Neuronal stem cell (in vitro differentiated cells): ENCODE measurements at regions not wholly inside any gene's neighbourhood (a gene's known extent, or its start where the extent isn't known, plus 50 kb on each side); places are given as distances from the start of the nearest gene placed in this dataset.

Experiments used
- DNase-seq: peaks from one replicate; pipeline ENCODE4 v3.0.0-alpha.2; 2013; ENCODE audit warnings: low spot score
- H2AFZ ChIP-seq: one replicate; pipeline ENCODE4 v1.6.1; 2013; ENCODE audit warnings: mild to moderate bottlenecking, low read length, inconsistent platforms
- H2AK5ac ChIP-seq: 2 replicates; pipeline ENCODE4 v1.6.1; 2013; ENCODE audit warnings: low read depth, mild to moderate bottlenecking, inconsistent platforms, low read length, moderate library complexity, mixed read lengths
- H2BK120ac ChIP-seq: 2 replicates; pipeline ENCODE4 v1.6.1; 2013; ENCODE audit warnings: low read depth, mild to moderate bottlenecking, inconsistent platforms, low read length, moderate library complexity, mixed read lengths
- H2BK12ac ChIP-seq: one replicate; pipeline ENCODE4 v1.6.1; 2013; ENCODE audit warnings: low read length, inconsistent platforms
- H2BK15ac ChIP-seq: 2 replicates; pipeline ENCODE4 v1.6.1; 2013; ENCODE audit warnings: mild to moderate bottlenecking, low read length, inconsistent platforms, mixed read lengths
- H2BK5ac ChIP-seq: one replicate; pipeline ENCODE4 v1.6.1; 2013; ENCODE audit warnings: inconsistent platforms, mild to moderate bottlenecking, low read length, moderate library complexity
- H3K14ac ChIP-seq: one replicate; pipeline ENCODE4 v1.6.1; 2013; ENCODE audit warnings: low read length, inconsistent platforms
- H3K18ac ChIP-seq: 2 replicates; pipeline ENCODE4 v1.6.1; 2013; ENCODE audit warnings: low read length, inconsistent platforms
- H3K23ac ChIP-seq: 2 replicates; pipeline ENCODE4 v1.6.1; 2013; ENCODE audit warnings: low read depth, mild to moderate bottlenecking, mixed read lengths, low read length, inconsistent platforms; ENCODE audit not compliant: poor library complexity
- H3K27ac ChIP-seq: replicated peaks from 3 replicates; pipeline ENCODE4 v1.5.1; 2013; ENCODE audit warnings: low read length, inconsistent platforms
- H3K27me3 ChIP-seq, 3 experiments: 2 replicates each; pipeline ENCODE4 v1.6.1; 2013; ENCODE audit warnings: low read length in 3 of 3, mild to moderate bottlenecking in 2 of 3, inconsistent platforms in 1 of 3, low read depth in 1 of 3, mixed read lengths in 1 of 3, moderate library complexity in 1 of 3; ENCODE audit not compliant: control insufficient read depth in 3 of 3, insufficient read depth in 3 of 3
- H3K36me3 ChIP-seq, 2 donors: replicated peaks in 1 of 2; 2 replicates each; pipeline ENCODE4 v1.6.1; 2013; ENCODE audit warnings: low read length in 2 of 2; ENCODE audit not compliant: control insufficient read depth in 2 of 2, insufficient read depth in 2 of 2
- H3K4ac ChIP-seq: 2 replicates; pipeline ENCODE4 v1.6.1; 2013; ENCODE audit warnings: inconsistent platforms, mild to moderate bottlenecking, low read length, moderate library complexity
- H3K4me1 ChIP-seq, 2 donors: 1 replicate in 1 of 2; 2 replicates in 1 of 2; pipeline ENCODE4 v1.6.1; 2013; ENCODE audit warnings: low read length in 2 of 2, low read depth in 1 of 2; ENCODE audit not compliant: control insufficient read depth in 2 of 2, insufficient read depth in 1 of 2
- H3K4me2 ChIP-seq: one replicate; pipeline ENCODE4 v1.6.1; 2013; ENCODE audit warnings: mild to moderate bottlenecking, low read length, inconsistent platforms; ENCODE audit not compliant: insufficient read depth, poor library complexity, severe bottlenecking
- H3K4me3 ChIP-seq, 2 donors: 2 replicates each; pipeline ENCODE4 v1.5.1; 2013; ENCODE audit warnings: low read length in 2 of 2, mild to moderate bottlenecking in 2 of 2, inconsistent platforms in 1 of 2, moderate library complexity in 1 of 2
- H3K79me1 ChIP-seq: one replicate; pipeline ENCODE4 v1.6.1; 2013; ENCODE audit warnings: low read depth, mild to moderate bottlenecking, inconsistent platforms, low read length, moderate library complexity
- H3K9ac ChIP-seq: one replicate; pipeline ENCODE4 v1.6.1; 2013; ENCODE audit warnings: mild to moderate bottlenecking, low read depth, low read length, inconsistent platforms; ENCODE audit not compliant: poor library complexity
- H3K9me3 ChIP-seq, 2 donors: replicated peaks in 1 of 2; 2 replicates each; pipeline versions ENCODE3 to v1.6.1; 2013; ENCODE audit warnings: low read length in 2 of 2, mild to moderate bottlenecking in 2 of 2, inconsistent platforms in 1 of 2, low read depth in 1 of 2, mixed read lengths in 1 of 2, moderate library complexity in 1 of 2; ENCODE audit not compliant: control insufficient read depth in 2 of 2, insufficient read depth in 1 of 2
- H4K8ac ChIP-seq: one replicate; pipeline ENCODE4 v1.6.1; 2013; ENCODE audit warnings: low read depth, mild to moderate bottlenecking, inconsistent platforms, low read length, moderate library complexity
- H4K91ac ChIP-seq: one replicate; pipeline ENCODE4 v1.6.1; 2013; ENCODE audit warnings: low read length, low read depth, mild to moderate bottlenecking, inconsistent platforms; ENCODE audit not compliant: poor library complexity
- WGBS, 2 donors: extraction: QIAGEN DNeasy Blood & Tissue Kit; methylation state at CpG; one replicate each; pipeline ENCODE4 v1.1.7; 2013; ENCODE audit warnings: missing lambda C conversion rate in 2 of 2, mixed read lengths in 1 of 2; ENCODE audit not compliant: insufficient read length in 2 of 2, insufficient replicate concordance in 1 of 2; ENCODE audit errors: extremely low coverage in 2 of 2; 5-methylcytosine and 5-hydroxymethylcytosine counted together

DNA sequence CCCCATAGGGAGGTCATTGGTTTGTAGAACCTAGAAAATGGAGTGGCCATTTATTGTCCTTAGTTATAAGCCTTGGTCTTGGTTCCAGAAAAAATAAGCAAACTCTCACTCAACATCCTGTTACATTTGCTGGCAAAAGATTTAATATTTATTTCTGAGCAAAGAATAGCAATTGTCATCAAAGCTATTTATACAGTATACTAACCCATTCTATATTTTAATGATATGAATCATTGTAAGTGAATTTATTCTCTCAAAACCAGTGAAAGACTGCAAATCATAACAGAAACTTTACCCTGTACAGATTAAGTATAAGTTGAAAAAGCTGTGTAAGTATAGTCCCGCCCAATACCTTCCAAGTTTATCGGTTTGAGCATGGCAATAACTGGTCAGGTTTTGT, 364.4 kb downstream of the CD109 start:
- H4K91ac ChIP-seq, result no peak overlapping the region
- H3K4me3 ChIP-seq, result no peak overlapping the region
- H3K9me3 ChIP-seq, result no peaks in the 10 kb centered on the region
- no peak overlapping the region for H4K8ac ChIP-seq
- H2AK5ac ChIP-seq, result no peak overlapping the region
- H3K14ac ChIP-seq, result no peak overlapping the region
- H2BK12ac ChIP-seq, result no peak overlapping the region
- no peak overlapping the region for H2BK120ac ChIP-seq
- no peaks in the 10 kb centered on the region for H3K27me3 ChIP-seq
- no peak overlapping the region for H2BK15ac ChIP-seq
- H3K23ac ChIP-seq, result no peak overlapping the region
- H3K79me1 ChIP-seq, result no peaks in the 10 kb centered on the region
- no peak for DNase-seq
- H2AFZ ChIP-seq, result no peak overlapping the region
- WGBS, 2 donors, result no CpG with 5 or more reads among the region's 2 CpGs
- no peak overlapping the region for H3K4ac ChIP-seq
- no peak overlapping the region for H3K4me2 ChIP-seq
- no peak overlapping the region for H3K9ac ChIP-seq
- no peak overlapping the region for H3K18ac ChIP-seq
- no peak overlapping the region for H3K27ac ChIP-seq
- H3K4me1 ChIP-seq, result no peaks in the 10 kb centered on the region
- H2BK5ac ChIP-seq, result no peak overlapping the region
- H3K36me3 ChIP-seq, result no peaks in the 10 kb centered on the region

DNA sequence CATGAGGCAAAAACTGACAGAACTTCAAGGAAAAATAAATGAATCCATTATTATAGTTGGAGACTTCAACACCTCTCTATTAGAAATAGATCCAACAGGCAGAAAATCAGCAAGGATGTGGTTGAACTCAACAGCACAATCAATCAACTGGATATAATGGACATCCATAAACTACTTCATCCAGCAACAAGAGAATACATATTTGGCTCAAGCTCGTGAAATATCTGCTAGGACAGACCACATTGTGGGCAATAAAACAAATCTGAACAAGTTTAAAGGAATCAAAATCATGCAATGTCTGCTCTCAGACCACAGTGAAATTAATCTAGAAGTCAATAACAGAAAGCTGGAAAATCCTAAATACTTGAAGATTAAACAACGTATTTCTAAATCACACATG, 362.6 kb downstream of the CD109 start:
- Histone ChIP-seq H2BK5ac (no peak overlapping the region), H4K91ac (no peak overlapping the region), H2BK120ac (no peak overlapping the region), H3K27me3 (no peaks in the 10 kb centered on the region), H3K4me3 (no peak overlapping the region), H2AK5ac (no peak overlapping the region), H2BK15ac (no peak overlapping the region), H3K27ac (no peak overlapping the region), H3K18ac (no peak overlapping the region), H3K36me3 (no peaks in the 10 kb centered on the region), H3K14ac (no peak overlapping the region), H3K23ac (no peak overlapping the region), H3K4me1 (no peaks in the 10 kb centered on the region), H3K79me1 (no peaks in the 10 kb centered on the region), H2AFZ (no peak overlapping the region), H2BK12ac (no peak overlapping the region), H3K4ac (no peak overlapping the region), H3K4me2 (no peak overlapping the region), H3K9me3 (no peaks in the 10 kb centered on the region), H3K9ac (no peak overlapping the region), H4K8ac (no peak overlapping the region)
- no peak for DNase-seq
- no CpG with 5 or more reads among the region's 2 CpGs for WGBS, 2 donors

DNA sequence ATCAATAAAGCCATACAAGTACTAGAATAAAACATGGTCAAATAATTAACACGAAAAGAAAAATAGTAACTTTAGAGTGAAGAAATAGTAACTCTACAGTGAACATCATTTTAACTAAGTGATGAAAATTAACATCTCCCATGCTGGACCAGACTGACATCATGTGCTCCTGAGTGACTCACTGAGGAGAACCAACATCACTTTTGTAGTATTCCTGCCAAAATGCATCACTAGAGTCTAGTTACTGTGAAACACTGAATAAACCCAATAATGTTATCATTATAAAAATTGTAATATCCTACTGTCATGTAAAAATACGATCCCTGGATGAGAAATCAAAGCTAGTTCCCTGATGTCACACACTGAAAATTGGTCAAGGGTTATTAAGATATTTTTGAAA, 361.3 kb downstream of the CD109 start:
- no peak overlapping the region for H2BK120ac ChIP-seq
- no peak overlapping the region for H3K4me2 ChIP-seq
- no peaks in the 10 kb centered on the region for H3K79me1 ChIP-seq
- no peak overlapping the region for H2BK15ac ChIP-seq
- H2BK12ac ChIP-seq, result no peak overlapping the region
- H2BK5ac ChIP-seq, result no peak overlapping the region
- H3K4me3 ChIP-seq, result no peak overlapping the region
- no CpG with 5 or more reads among the region's 2 CpGs for WGBS, 2 donors
- H3K9ac ChIP-seq, result no peak overlapping the region
- no peak overlapping the region for H3K27ac ChIP-seq
- no peak overlapping the region for H2AK5ac ChIP-seq
- no peaks in the 10 kb centered on the region for H3K36me3 ChIP-seq
- H3K23ac ChIP-seq, result no peak overlapping the region
- H3K27me3 ChIP-seq, result no peaks in the 10 kb centered on the region
- no peak for DNase-seq
- no peaks in the 10 kb centered on the region for H3K4me1 ChIP-seq
- no peak overlapping the region for H4K91ac ChIP-seq
- H3K14ac ChIP-seq, result no peak overlapping the region
- no peak overlapping the region for H3K4ac ChIP-seq
- H3K9me3 ChIP-seq, result no peaks in the 10 kb centered on the region
- H4K8ac ChIP-seq, result no peak overlapping the region
- H3K18ac ChIP-seq, result no peak overlapping the region
- no peak overlapping the region for H2AFZ ChIP-seq

- Histone ChIP-seq H2BK15ac (no peak overlapping the region), H3K36me3 (no peaks in the 10 kb centered on the region)
These were observed 358.2 kb downstream of the CD109 start for GRCh38 chr6:74054190-74054589.

More at GRCh38 chr6:74054190-74054589, 358.2 kb downstream of the CD109 start:
- no peak overlapping the region for H3K14ac ChIP-seq
- no peaks in the 10 kb centered on the region for H3K4me1 ChIP-seq
- H3K27me3 ChIP-seq, result no peaks in the 10 kb centered on the region
- no peak overlapping the region for H3K4me3 ChIP-seq
- H3K79me1 ChIP-seq, result no peaks in the 10 kb centered on the region
- no peak overlapping the region for H2BK5ac ChIP-seq
- no peaks in the 10 kb centered on the region for H3K9me3 ChIP-seq
- no peak overlapping the region for H3K18ac ChIP-seq
- no peak overlapping the region for H2BK12ac ChIP-seq
- no peak overlapping the region for H2BK120ac ChIP-seq
- no peak overlapping the region for H2AK5ac ChIP-seq
- no peak overlapping the region for H3K4ac ChIP-seq
- no peak overlapping the region for H3K27ac ChIP-seq
- no peak overlapping the region for H3K4me2 ChIP-seq
- no peak overlapping the region for H3K23ac ChIP-seq
- no peak overlapping the region for H4K8ac ChIP-seq
- no peak for DNase-seq
- H3K9ac ChIP-seq, result no peak overlapping the region
- H4K91ac ChIP-seq, result no peak overlapping the region
- H2AFZ ChIP-seq, result no peak overlapping the region
